Neural crest cell (in vitro differentiated cells): ENCODE measurements at regions not wholly inside any gene's neighbourhood (a gene's known extent, or its start where the extent isn't known, plus 50 kb on each side); places are given as distances from the start of the nearest gene placed in this dataset.

Source experiments
- DNase-seq: peaks from one replicate; pipeline ENCODE4 v3.0.0; 2021; ENCODE audit warnings: low read depth, mixed read lengths, low spot score
- H3K27ac Mint-ChIP-seq: one replicate; pipeline ENCODE4 v1.8.0; 2021; ENCODE audit warnings: mild to moderate bottlenecking, mixed read lengths; ENCODE audit not compliant: unreplicated experiment
- H3K27me3 Mint-ChIP-seq: 2 replicates; pipeline ENCODE4 v1.8.0; 2021; ENCODE audit warnings: low read depth, mild to moderate bottlenecking, mixed read lengths
- H3K36me3 Mint-ChIP-seq: 2 replicates; pipeline ENCODE4 v1.8.0; 2021; ENCODE audit warnings: low read depth, mild to moderate bottlenecking, mixed read lengths
- H3K4me1 Mint-ChIP-seq: 2 replicates; pipeline ENCODE4 v1.8.0; 2021; ENCODE audit warnings: mixed read lengths
- H3K4me3 Mint-ChIP-seq: one replicate; pipeline ENCODE4 v1.8.0; 2021; ENCODE audit warnings: mild to moderate bottlenecking, mixed read lengths
- H3K9me3 Mint-ChIP-seq: 2 replicates; pipeline ENCODE4 v1.8.0; 2021; ENCODE audit warnings: mixed read lengths
- TF ChIP-seq, protein P1 (sequence below): fragments of 200-600 bp; sonication (generic); conservative IDR thresholded peaks from 2 replicates; pipeline ENCODE4 v1.5.0; 2021; ENCODE audit warnings: antibody characterized with exemption, mild to moderate bottlenecking

DNA sequence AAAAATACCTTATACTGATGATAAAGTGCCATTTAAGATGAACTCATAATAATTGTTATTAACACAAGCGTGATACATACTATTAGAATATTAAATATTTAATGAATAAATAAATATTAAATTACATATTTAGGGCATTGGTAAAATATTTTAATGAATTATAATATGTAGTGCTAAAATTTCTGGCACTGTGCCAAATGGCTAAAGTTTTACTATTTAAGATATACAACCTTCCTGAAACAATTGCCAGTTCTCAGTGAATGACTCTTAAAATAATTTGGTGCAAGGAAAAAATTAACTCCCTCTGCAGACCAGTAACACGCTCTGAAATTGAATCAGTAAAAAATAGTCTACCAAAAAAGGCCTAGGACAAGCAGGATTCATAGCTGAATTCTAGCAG, 428.9 kb upstream of the ATXN7L3B start:
- Mint-ChIP-seq H3K27me3 (no peaks in the 10 kb centered on the region), H3K4me1 (no peaks in the 10 kb centered on the region), H3K27ac (no peak overlapping the region), H3K36me3 (no peaks in the 10 kb centered on the region), H3K4me3 (no peak overlapping the region), H3K9me3 (no peaks in the 10 kb centered on the region)
- no peak for DNase-seq
- TF ChIP-seq, protein P1, sequence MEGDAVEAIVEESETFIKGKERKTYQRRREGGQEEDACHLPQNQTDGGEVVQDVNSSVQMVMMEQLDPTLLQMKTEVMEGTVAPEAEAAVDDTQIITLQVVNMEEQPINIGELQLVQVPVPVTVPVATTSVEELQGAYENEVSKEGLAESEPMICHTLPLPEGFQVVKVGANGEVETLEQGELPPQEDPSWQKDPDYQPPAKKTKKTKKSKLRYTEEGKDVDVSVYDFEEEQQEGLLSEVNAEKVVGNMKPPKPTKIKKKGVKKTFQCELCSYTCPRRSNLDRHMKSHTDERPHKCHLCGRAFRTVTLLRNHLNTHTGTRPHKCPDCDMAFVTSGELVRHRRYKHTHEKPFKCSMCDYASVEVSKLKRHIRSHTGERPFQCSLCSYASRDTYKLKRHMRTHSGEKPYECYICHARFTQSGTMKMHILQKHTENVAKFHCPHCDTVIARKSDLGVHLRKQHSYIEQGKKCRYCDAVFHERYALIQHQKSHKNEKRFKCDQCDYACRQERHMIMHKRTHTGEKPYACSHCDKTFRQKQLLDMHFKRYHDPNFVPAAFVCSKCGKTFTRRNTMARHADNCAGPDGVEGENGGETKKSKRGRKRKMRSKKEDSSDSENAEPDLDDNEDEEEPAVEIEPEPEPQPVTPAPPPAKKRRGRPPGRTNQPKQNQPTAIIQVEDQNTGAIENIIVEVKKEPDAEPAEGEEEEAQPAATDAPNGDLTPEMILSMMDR, result no peak

DNA sequence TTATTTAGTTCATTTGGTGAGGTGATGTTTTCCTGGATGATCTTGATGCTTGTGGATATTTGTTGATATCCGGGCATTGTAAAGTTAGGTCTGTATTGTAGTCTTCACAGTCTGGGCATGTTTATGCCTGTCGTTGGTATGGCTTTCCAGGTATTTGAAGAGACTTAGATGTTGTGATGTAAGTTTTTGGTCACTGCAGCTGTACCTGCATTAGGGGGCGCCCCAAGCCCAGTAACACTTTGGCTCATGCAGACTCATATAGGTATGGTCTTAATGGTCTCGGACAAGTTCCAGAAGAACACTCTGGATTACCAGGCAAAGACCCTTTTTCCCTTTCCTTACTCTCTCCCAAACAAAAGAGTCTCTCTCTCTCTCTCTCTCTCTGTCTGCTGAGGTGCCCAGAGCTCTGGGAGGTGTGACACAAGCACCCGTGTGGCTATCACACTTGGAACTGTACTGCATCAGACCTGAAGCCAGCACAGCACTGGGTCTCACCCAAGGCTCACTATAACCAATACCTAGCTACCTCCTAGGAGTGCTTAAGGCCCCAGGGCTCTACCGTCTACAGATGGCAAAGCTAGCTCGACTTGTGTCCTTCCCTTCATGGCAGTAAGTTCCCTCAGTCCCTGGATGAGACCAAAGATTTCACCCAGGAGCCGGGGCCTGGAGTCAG, 425.8 kb upstream of the ATXN7L3B start:
- Mint-ChIP-seq H3K4me3 (no peak overlapping the region), H3K4me1 (no peaks in the 10 kb centered on the region), H3K36me3 (no peaks in the 10 kb centered on the region), H3K9me3 (no peaks in the 10 kb centered on the region), H3K27ac (no peak overlapping the region), H3K27me3 (no peaks in the 10 kb centered on the region)
- DNase-seq, result no peak
- TF ChIP-seq, protein P1, result peak; percentile 47

DNA sequence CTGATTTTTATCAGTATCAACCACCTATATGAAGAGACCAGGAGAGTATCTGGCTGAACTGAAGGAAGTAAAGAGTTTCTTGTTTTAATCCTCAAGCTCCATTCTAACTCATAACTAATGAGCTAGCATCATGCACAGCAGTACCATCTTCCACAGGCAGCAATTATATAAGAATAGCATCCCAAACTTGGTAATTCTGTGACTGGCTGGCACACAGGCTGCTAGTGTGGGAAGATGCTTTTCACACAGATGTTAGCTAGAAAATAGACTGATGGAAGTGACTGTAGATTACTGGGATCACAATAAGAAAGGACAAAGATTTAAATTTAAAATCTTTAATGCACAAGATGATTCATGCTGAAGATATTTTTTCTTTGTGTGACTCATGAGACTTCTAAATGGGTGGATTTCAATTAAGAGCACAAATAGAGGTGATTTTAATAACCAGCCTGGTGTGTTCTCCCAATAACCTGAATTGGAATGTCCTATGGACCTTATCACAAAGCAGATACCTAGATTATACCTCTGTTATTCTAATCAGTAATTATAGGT, 417.7 kb upstream of the ATXN7L3B start:
- no peak for DNase-seq
- Mint-ChIP-seq H3K9me3 (no peaks in the 10 kb centered on the region), H3K36me3 (no peaks in the 10 kb centered on the region), H3K27ac (no peak overlapping the region), H3K27me3 (no peaks in the 10 kb centered on the region), H3K4me1 (peaks cover 4% of the 10 kb centered on the region), H3K4me3 (no peak overlapping the region)
- TF ChIP-seq, protein P1, result no peak

DNA sequence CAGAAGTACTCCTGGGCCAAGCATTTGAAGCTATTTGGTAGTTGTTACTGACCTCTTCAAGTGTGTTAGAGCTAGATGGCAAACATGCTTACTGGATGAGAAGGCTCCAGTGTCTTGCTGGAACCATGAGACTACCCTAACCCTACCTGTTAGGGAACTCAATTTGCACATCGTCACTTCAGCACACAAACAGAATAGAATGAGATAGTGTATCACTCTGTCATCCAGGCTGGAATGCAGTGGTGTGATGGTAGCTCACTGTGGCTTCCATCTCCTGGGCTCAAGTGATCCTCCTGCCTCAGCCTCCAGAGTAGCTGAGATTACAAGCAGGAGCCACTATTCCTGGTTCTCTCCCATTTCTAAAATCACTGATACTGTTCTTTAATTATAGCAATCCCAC, 417.0 kb upstream of the ATXN7L3B start:
- Mint-ChIP-seq H3K4me3 (no peak overlapping the region), H3K9me3 (no peaks in the 10 kb centered on the region), H3K27ac (no peak overlapping the region), H3K36me3 (no peaks in the 10 kb centered on the region), H3K27me3 (no peaks in the 10 kb centered on the region), H3K4me1 (peaks cover 4% of the 10 kb centered on the region)
- no peak for DNase-seq
- TF ChIP-seq, protein P1, result no peak

DNA sequence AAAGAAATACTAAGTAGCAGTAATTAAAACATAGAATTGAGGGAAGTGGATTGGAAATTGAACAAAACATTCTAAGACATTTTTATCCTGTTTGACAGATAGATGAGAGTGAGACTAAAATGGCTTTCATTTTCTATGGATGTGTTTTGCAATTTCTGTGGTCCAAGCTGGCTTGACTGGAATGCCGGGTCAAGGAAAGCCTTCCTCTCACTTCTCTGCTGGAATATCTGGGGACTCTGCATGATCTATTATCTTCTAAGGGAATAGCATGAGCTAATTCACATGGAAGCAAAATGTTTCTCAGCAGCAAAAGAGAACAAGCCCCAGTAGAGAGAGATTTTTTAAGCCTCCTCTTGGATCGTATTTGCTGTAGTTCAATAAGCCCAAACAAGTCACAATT, 407.9 kb upstream of the ATXN7L3B start:
- peaks cover 6% of the 10 kb centered on the region for H3K9me3 Mint-ChIP-seq
- TF ChIP-seq, protein P1, result no peak
- H3K4me1 Mint-ChIP-seq, result no peaks in the 10 kb centered on the region
- H3K36me3 Mint-ChIP-seq, result no peaks in the 10 kb centered on the region
- no peaks in the 10 kb centered on the region for H3K27me3 Mint-ChIP-seq
- no peak overlapping the region for H3K27ac Mint-ChIP-seq
- H3K4me3 Mint-ChIP-seq, result no peak overlapping the region
- no peak for DNase-seq
